ENCODE measurements at regions not wholly inside any gene's neighbourhood (a gene's known extent, or its start where the extent isn't known, plus 50 kb on each side); places are given as distances from the start of the nearest gene placed in this dataset.

GRCh38 chr3:95162794-95163193 is 1099.9 kb downstream of the NSUN3 start (continued):
- TF ChIP-seq ZBTB33 (IDR thresholded peaks at IDR 0.05; ENCODE audit: extremely low read depth, insufficient replicate concordance, low read length) (no peak), SP1 (IDR thresholded peaks at IDR 0.05; ENCODE audit: low read depth) (no peak), POLR2AphosphoS5 (IDR thresholded peaks at IDR 0.05; ENCODE audit: low read depth, low read length) (no peak), POLR2A (IDR thresholded peaks at IDR 0.05; ENCODE audit: borderline replicate concordance, extremely low read depth, insufficient read depth, insufficient read length) (no peak)

- ChIA-PET POLR2A (no interaction called here), RAD21 (ENCODE audit: low non-redundant PET in 1 of 2, low total read pairs in 2 of 2, uncharacterized antibody in 2 of 2, unreplicated experiment in 2 of 2) (no interaction called here), CTCF (no interaction called here)
- Histone ChIP-seq H3K9ac (ENCODE audit: low read length) (no peak overlapping the region), H3K79me2 (ENCODE audit: insufficient read depth, low read length) (no peaks in the 10 kb centered on the region), H3K4me2 (ENCODE audit: low read length) (no peak overlapping the region), H3K9me3 (ENCODE audit: control insufficient read depth in 1 of 2, insufficient read depth in 1 of 2, low read depth in 1 of 2, low read length in 2 of 2) (peaks cover 5 to 11% of the 10 kb centered on the region in 2 experiments; a peak in 3 of 4 replicates), H3K27me3 (ENCODE audit: insufficient read depth, low read length) (no peaks in the 10 kb centered on the region), H3K9me2 (ENCODE audit: insufficient read depth) (no peaks in the 10 kb centered on the region), H4K20me1 (ENCODE audit: insufficient read depth) (no peaks in the 10 kb centered on the region), H3K36me3 (ENCODE audit: control insufficient read depth in 1 of 2, insufficient read depth in 2 of 2, low read length in 2 of 2) (no peaks in the 10 kb centered on the region), H3K4me3 (replicated peaks in 1 of 2; ENCODE audit: low read depth in 1 of 2, low read length in 2 of 2) (no peak overlapping the region), H2AFZ (ENCODE audit: low read depth, low read length, poor library complexity, severe bottlenecking) (no peak overlapping the region), H3K4me1 (ENCODE audit: control insufficient read depth in 1 of 2, insufficient read depth in 2 of 2, low read length in 2 of 2) (no peaks in the 10 kb centered on the region), H3K27ac (ENCODE audit: low read depth, low read length) (no peak overlapping the region)
- DNase-seq (ENCODE audit: low read depth, low spot score) (no peak), ATAC-seq (no peak)
- no TSS peak for BruUV-seq (replicated peaks)
- intact Hi-C loops (cut with micrococcal nuclease) = no loop called here
- TF ChIP-seq ZBTB33 (IDR thresholded peaks at IDR 0.05; ENCODE audit: extremely low read depth, insufficient replicate concordance, low read length) (no peak), FOSL1 (IDR thresholded peaks at IDR 0.05; ENCODE audit: low read depth) (no peak), CBX3 (IDR thresholded peaks at IDR 0.05; ENCODE audit: low read depth) (no peak)
Measured at GRCh38 chr3:95167748-95168147, 1104.9 kb downstream of the NSUN3 start.
